ENCODE measurements at regions not wholly inside any gene's neighbourhood (a gene's known extent, or its start where the extent isn't known, plus 50 kb on each side); places are given as distances from the start of the nearest gene placed in this dataset.

DNA sequence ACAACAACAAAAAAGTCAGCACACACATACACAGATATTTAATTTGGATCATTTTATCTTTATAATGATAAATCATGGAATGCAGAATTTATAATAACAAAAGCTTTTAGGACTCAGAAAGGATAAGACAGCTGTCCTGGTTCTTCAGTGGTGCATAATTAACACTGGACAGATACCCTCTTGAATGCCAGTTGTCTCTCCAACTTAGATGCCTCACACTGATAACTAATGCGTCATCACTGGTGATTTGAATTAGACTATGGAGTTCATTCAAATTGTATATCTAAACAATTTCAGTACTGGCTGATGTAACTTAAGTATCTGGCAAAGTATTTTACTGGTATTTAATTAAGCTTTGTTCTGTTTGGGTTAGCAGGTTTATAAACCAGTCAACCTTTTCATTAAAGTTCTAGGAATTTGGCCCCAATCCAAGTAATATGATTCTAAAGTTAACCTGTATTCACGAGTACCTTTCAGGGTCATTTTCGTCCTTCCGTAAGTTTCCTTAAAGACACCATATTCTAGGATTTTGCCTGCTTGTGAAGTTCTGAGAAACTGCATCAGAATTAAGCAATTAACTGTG, 1199.5 kb upstream of the TMPRSS15 start:
- TF ChIP-seq CTCF (IDR thresholded peaks at IDR 0.05 in 4 of 5, conservative IDR thresholded peaks at IDR 0.05 in 1 of 5) (no peak), POLR2A (IDR thresholded peaks at IDR 0.05) (no peak)
- Histone ChIP-seq H3K27ac (no peak overlapping the region), H3K27me3 (no peaks in the 10 kb centered on the region), H3K36me3 (no peaks in the 10 kb centered on the region), H3K4me3 (no peak overlapping the region), H3K9me3 (no peaks in the 10 kb centered on the region), H3K4me1 (no peaks in the 10 kb centered on the region)
- in situ Hi-C loops (cut with MboI; ENCODE audit: low sequenced_read_pairs in 4 of 4) (no loop called here), intact Hi-C loops (cut with DNase I; ENCODE audit: low total_unique reads) (no loop called here)
- DNase-seq, result no peak
- no peak for ATAC-seq

DNA sequence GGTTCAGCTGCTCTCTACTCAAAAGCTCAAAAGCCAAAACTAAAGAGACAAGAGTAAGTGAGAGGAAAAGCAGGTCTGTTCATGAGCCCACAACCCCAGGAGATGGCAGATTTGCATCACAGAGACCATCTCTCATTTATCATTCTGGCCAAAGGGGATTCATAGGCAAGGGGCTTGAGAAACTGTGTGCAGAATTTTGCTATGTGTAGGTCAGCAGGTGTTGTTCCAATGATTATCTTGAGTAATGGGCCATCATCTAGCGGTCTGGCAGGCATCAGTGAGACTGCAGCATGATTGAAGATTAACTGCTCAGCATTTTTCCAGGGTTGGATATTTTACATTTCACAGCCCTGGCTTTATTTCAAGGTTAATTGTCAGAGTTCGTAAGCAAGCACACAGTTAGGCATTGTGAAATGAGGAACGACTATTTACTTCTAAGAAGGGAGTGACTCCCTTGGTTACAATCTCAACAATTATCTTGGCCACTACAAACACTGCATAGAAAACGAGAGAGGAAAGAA, 1204.6 kb upstream of the TMPRSS15 start:
- no peaks in the 10 kb centered on the region for H3K36me3 ChIP-seq
- intact Hi-C loops (cut with DNase I; ENCODE audit: low total_unique reads) (no loop called here), in situ Hi-C loops (cut with MboI; ENCODE audit: low sequenced_read_pairs in 4 of 4) (no loop called here)
- no peaks in the 10 kb centered on the region for H3K4me1 ChIP-seq
- no peaks in the 10 kb centered on the region for H3K27me3 ChIP-seq
- no peaks in the 10 kb centered on the region for H3K9me3 ChIP-seq
- DNase-seq, result no peak
- H3K4me3 ChIP-seq, result no peak overlapping the region
- H3K27ac ChIP-seq, result no peak overlapping the region
- no peak for ATAC-seq
- TF ChIP-seq CTCF (IDR thresholded peaks at IDR 0.05 in 4 of 5, conservative IDR thresholded peaks at IDR 0.05 in 1 of 5) (no peak), POLR2A (IDR thresholded peaks at IDR 0.05) (no peak)

- in situ Hi-C loops (cut with MboI; ENCODE audit: low sequenced_read_pairs in 4 of 4) (no loop called here), intact Hi-C loops (cut with DNase I; ENCODE audit: low total_unique reads) (no loop called here)
- Histone ChIP-seq H3K27me3 (no peaks in the 10 kb centered on the region), H3K4me3 (no peak overlapping the region), H3K27ac (no peak overlapping the region), H3K4me1 (no peaks in the 10 kb centered on the region), H3K9me3 (no peaks in the 10 kb centered on the region), H3K36me3 (no peaks in the 10 kb centered on the region)
- DNase-seq (no peak), ATAC-seq (no peak)
- no peak for TF ChIP-seq POLR2A (IDR thresholded peaks at IDR 0.05)
- TF ChIP-seq CTCF (IDR thresholded peaks at IDR 0.05 in 4 of 5, conservative IDR thresholded peaks at IDR 0.05 in 1 of 5), result no peak
These were observed 1206.0 kb upstream of the TMPRSS15 start for GRCh38 chr21:19609611-19610010.

DNA sequence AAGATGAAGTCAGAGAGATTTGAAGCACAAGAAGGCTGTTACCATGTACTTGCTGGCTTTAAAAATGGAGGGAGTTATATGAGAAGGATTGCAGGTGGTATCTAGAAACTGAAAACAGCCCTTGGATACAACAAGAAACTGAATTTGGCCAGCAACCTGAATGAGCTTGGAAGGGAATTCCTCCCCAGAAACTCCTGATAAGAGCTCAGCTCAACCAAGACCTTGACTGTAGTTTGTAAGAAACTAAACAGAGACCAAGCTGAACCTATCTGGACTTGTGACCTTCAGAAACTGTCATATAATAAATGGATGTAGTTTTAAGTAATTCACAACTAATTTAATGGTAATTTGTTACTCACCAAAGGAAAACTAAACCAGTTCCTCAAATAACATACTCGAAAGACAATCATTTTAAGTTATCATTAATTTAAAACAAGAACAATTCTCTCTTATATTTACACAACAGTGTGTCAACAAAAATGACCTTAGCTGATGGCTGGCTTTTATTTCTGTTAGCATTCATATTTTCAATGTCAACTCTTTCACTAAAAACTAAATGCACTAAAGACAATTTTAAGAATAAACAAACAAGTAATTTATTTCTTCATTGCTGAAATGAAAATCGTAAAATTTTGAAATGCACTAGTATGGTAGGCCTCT, 1218.4 kb upstream of the TMPRSS15 start:
- intact Hi-C loops (cut with DNase I; ENCODE audit: low total_unique reads) (no loop called here), in situ Hi-C loops (cut with MboI; ENCODE audit: low sequenced_read_pairs in 4 of 4) (no loop called here)
- TF ChIP-seq POLR2A (IDR thresholded peaks at IDR 0.05) (no peak), CTCF (IDR thresholded peaks at IDR 0.05 in 4 of 5, conservative IDR thresholded peaks at IDR 0.05 in 1 of 5) (no peak)
- no peaks in the 10 kb centered on the region for H3K9me3 ChIP-seq
- ATAC-seq (no peak), DNase-seq (no peak)
- H3K4me1 ChIP-seq, result no peaks in the 10 kb centered on the region
- no peak overlapping the region for H3K27ac ChIP-seq
- H3K4me3 ChIP-seq, result no peak overlapping the region
- no peaks in the 10 kb centered on the region for H3K27me3 ChIP-seq
- H3K36me3 ChIP-seq, result no peaks in the 10 kb centered on the region

Measured in gastrocnemius medialis (tissue), 4 donors.